Rectal smooth muscle tissue (tissue), 1 donor: ENCODE measurements at regions not wholly inside any gene's neighbourhood (a gene's known extent, or its start where the extent isn't known, plus 50 kb on each side); places are given as distances from the start of the nearest gene placed in this dataset.
"Not testable (repeated sequence)": the region's sequence is repeated elsewhere in the genome, so short reads cannot be mapped to it uniquely, and the experiment has no call there.

ENCODE experiments used
- H3K27ac ChIP-seq: one replicate; pipeline ENCODE4 v1.7.0; 2013; ENCODE audit warnings: low read depth, low read length, inconsistent platforms
- H3K27me3 ChIP-seq: one replicate; pipeline ENCODE4 v1.7.0; 2013; ENCODE audit warnings: low read length; ENCODE audit not compliant: control insufficient read depth, insufficient read depth
- H3K36me3 ChIP-seq: one replicate; pipeline ENCODE4 v1.7.0; 2013; ENCODE audit warnings: low read length; ENCODE audit not compliant: control insufficient read depth, insufficient read depth
- H3K4me1 ChIP-seq: one replicate; pipeline ENCODE4 v1.7.0; 2013; ENCODE audit warnings: low read length; ENCODE audit not compliant: control insufficient read depth, insufficient read depth
- H3K4me3 ChIP-seq: one replicate; pipeline ENCODE4 v1.7.0; 2013; ENCODE audit warnings: low read length
- H3K9ac ChIP-seq: one replicate; pipeline ENCODE4 v1.7.0; 2013; ENCODE audit warnings: low read length

- Histone ChIP-seq H3K4me1 (no peaks in the 10 kb centered on the region), H3K4me3 (no peak overlapping the region), H3K27me3 (no peaks in the 10 kb centered on the region), H3K27ac (no peak overlapping the region), H3K9ac (no peak overlapping the region), H3K36me3 (no peaks in the 10 kb centered on the region)
These were observed 379.5 kb upstream of the CD180 start for GRCh38 chr5:67576112-67576511.

GRCh38 chr5:67575087-67575486, 378.5 kb upstream of the CD180 start:
- Histone ChIP-seq H3K36me3 (no peaks in the 10 kb centered on the region), H3K4me3 (no peak overlapping the region), H3K27me3 (no peaks in the 10 kb centered on the region), H3K9ac (no peak overlapping the region), H3K4me1 (no peaks in the 10 kb centered on the region), H3K27ac (no peak overlapping the region)

GRCh38 chr5:67561151-67561932, 364.7 kb upstream of the CD180 start:
- Histone ChIP-seq H3K27ac (no peak overlapping the region), H3K4me1 (no peaks in the 10 kb centered on the region), H3K9ac (no peak overlapping the region)

GRCh38 chr5:67552773-67553172, 356.2 kb upstream of the CD180 start:
- Histone ChIP-seq H3K4me1 (no peaks in the 10 kb centered on the region), H3K36me3 (no peaks in the 10 kb centered on the region), H3K4me3 (no peak overlapping the region), H3K27me3 (no peaks in the 10 kb centered on the region), H3K9ac (no peak overlapping the region), H3K27ac (no peak overlapping the region)

More at GRCh38 chr5:67561151-67561932, 364.7 kb upstream of the CD180 start:
- Histone ChIP-seq H3K4me3 (no peak overlapping the region), H3K27me3 (no peaks in the 10 kb centered on the region), H3K36me3 (no peaks in the 10 kb centered on the region)

- H3K36me3 ChIP-seq: no peaks in the 10 kb centered on the region
- no peak overlapping the region for H3K4me3 ChIP-seq
- H3K9ac ChIP-seq: no peak overlapping the region
- no peaks in the 10 kb centered on the region for H3K4me1 ChIP-seq
- H3K27ac ChIP-seq: no peak overlapping the region
- no peaks in the 10 kb centered on the region for H3K27me3 ChIP-seq
These were observed 353.3 kb upstream of the CD180 start for GRCh38 chr5:67549947-67550346.

- H3K9ac ChIP-seq: no peak overlapping the region
- H3K27ac ChIP-seq: no peak overlapping the region
- H3K36me3 ChIP-seq: no peaks in the 10 kb centered on the region
- no peak overlapping the region for H3K4me3 ChIP-seq
- no peaks in the 10 kb centered on the region for H3K27me3 ChIP-seq
- H3K4me1 ChIP-seq: no peaks in the 10 kb centered on the region
These were observed 352.7 kb upstream of the CD180 start for GRCh38 chr5:67549296-67549618.

GRCh38 chr5:67548520-67549295, 352.1 kb upstream of the CD180 start:
- Histone ChIP-seq H3K4me3 (no peak overlapping the region), H3K4me1 (no peaks in the 10 kb centered on the region), H3K36me3 (no peaks in the 10 kb centered on the region), H3K27me3 (no peaks in the 10 kb centered on the region), H3K9ac (no peak overlapping the region), H3K27ac (no peak overlapping the region)

GRCh38 chr5:67547682-67548081, 351.1 kb upstream of the CD180 start:
- no peaks in the 10 kb centered on the region for H3K36me3 ChIP-seq

GRCh38 chr5:67544942-67545341, 348.3 kb upstream of the CD180 start:
- H3K27ac ChIP-seq, H3K4me1 ChIP-seq, H3K27me3 ChIP-seq, H3K9ac ChIP-seq, H3K36me3 ChIP-seq, H3K4me3 ChIP-seq: not testable (repeated sequence)

More at GRCh38 chr5:67547682-67548081, 351.1 kb upstream of the CD180 start:
- Histone ChIP-seq H3K27ac (no peak overlapping the region), H3K9ac (no peak overlapping the region), H3K27me3 (no peaks in the 10 kb centered on the region), H3K4me3 (no peak overlapping the region), H3K4me1 (no peaks in the 10 kb centered on the region)

- no peak overlapping the region for H3K27ac ChIP-seq
- no peaks in the 10 kb centered on the region for H3K27me3 ChIP-seq
- no peak overlapping the region for H3K4me3 ChIP-seq
- H3K9ac ChIP-seq: no peak overlapping the region
- peaks cover 3% of the 10 kb centered on the region for H3K4me1 ChIP-seq
- H3K36me3 ChIP-seq: no peaks in the 10 kb centered on the region
These were observed 347.2 kb upstream of the CD180 start for GRCh38 chr5:67543720-67544270.

GRCh38 chr5:67542479-67542878, 345.9 kb upstream of the CD180 start:
- no peak overlapping the region for H3K9ac ChIP-seq
- peaks cover 15% of the 10 kb centered on the region for H3K4me1 ChIP-seq
- no peaks in the 10 kb centered on the region for H3K27me3 ChIP-seq
- no peak overlapping the region for H3K27ac ChIP-seq
- H3K4me3 ChIP-seq: no peak overlapping the region
- H3K36me3 ChIP-seq: no peaks in the 10 kb centered on the region

- Histone ChIP-seq H3K9ac (no peak overlapping the region), H3K4me1 (peaks cover 19% of the 10 kb centered on the region), H3K36me3 (no peaks in the 10 kb centered on the region), H3K4me3 (no peak overlapping the region), H3K27ac (no peak overlapping the region), H3K27me3 (no peaks in the 10 kb centered on the region)
These were observed 345.3 kb upstream of the CD180 start for GRCh38 chr5:67541875-67542274.
